ENCODE measurements at regions not wholly inside any gene's neighbourhood (a gene's known extent, or its start where the extent isn't known, plus 50 kb on each side); places are given as distances from the start of the nearest gene placed in this dataset.

DNA sequence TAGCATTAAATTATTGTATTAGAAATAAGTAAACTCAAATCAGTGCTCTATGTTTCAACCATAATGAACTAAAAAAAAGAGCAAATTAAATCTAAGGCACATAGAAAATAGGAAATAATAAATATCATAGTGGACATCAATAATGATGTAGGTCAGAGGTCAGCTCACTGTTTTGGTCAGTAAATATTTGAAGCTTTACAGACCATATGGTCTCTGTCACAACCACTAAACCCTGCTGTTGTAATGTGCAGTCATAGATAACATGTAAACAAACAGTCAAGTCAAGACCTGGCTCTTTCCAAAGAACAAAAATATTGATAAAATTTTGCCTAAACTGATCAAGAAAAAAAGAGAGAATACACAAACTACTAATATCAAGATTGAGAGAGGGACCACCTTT is 615.0 kb downstream of the SH2D4B start:
- TF ChIP-seq, protein P1, sequence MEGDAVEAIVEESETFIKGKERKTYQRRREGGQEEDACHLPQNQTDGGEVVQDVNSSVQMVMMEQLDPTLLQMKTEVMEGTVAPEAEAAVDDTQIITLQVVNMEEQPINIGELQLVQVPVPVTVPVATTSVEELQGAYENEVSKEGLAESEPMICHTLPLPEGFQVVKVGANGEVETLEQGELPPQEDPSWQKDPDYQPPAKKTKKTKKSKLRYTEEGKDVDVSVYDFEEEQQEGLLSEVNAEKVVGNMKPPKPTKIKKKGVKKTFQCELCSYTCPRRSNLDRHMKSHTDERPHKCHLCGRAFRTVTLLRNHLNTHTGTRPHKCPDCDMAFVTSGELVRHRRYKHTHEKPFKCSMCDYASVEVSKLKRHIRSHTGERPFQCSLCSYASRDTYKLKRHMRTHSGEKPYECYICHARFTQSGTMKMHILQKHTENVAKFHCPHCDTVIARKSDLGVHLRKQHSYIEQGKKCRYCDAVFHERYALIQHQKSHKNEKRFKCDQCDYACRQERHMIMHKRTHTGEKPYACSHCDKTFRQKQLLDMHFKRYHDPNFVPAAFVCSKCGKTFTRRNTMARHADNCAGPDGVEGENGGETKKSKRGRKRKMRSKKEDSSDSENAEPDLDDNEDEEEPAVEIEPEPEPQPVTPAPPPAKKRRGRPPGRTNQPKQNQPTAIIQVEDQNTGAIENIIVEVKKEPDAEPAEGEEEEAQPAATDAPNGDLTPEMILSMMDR (IDR thresholded peaks at IDR 0.05; ENCODE audit: low read depth, low read length, poor library complexity, severe bottlenecking) = no peak
- no peak for TF ChIP-seq EZH2phosphoT487 (IDR thresholded peaks at IDR 0.05; ENCODE audit: borderline replicate concordance, low read length)

All from DOHH2 (cell line).